Kidney epithelial cell (primary cell): ENCODE measurements at regions not wholly inside any gene's neighbourhood (a gene's known extent, or its start where the extent isn't known, plus 50 kb on each side); places are given as distances from the start of the nearest gene placed in this dataset.
"Not testable (repeated sequence)": the region's sequence is repeated elsewhere in the genome, so short reads cannot be mapped to it uniquely, and the experiment has no call there.

Source experiments
- DNase-seq: peaks from one replicate; pipeline ENCODE4 v3.0.0-alpha.2; 2010; ENCODE audit warnings: low read depth
- H3K27me3 ChIP-seq: 2 replicates; pipeline ENCODE4 v1.6.0; 2011; ENCODE audit warnings: low read length; ENCODE audit not compliant: control insufficient read depth, insufficient read depth
- H3K36me3 ChIP-seq: 2 replicates; pipeline ENCODE4 v1.5.1; 2011; ENCODE audit warnings: low read length; ENCODE audit not compliant: control insufficient read depth, insufficient read depth
- H3K4me3 ChIP-seq: 2 replicates; pipeline ENCODE4 v1.5.1; 2011; ENCODE audit warnings: low read depth, mild to moderate bottlenecking, control low read depth, low read length
- TF ChIP-seq, protein P1 (sequence below): IDR thresholded peaks from 2 replicates; pipeline ENCODE4 v1.5.1; 2011; ENCODE audit warnings: mild to moderate bottlenecking, moderate library complexity, low read length, control low read depth, inconsistent platforms; ENCODE audit not compliant: insufficient read depth, poor library complexity, severe bottlenecking

DNA sequence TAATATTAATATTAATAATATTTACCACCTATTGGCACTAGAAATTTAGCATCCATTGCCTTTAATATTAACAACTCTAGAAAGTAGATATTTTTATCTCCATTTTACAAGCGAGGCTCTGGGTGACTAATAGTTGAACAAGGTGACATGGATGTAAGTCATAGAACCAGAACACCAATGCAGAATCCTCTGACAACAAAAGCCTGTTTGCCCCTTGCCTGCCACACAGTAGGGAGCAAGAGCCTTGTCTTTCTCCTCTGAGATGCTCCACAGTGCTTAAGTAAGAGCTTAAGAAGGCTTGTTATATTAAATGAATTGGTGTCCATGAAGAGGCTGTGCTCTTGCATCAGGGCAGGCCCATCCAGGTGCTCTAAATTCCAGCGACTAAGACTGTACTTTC, 51.2 kb upstream of the LBX1 start:
- TF ChIP-seq, protein P1, sequence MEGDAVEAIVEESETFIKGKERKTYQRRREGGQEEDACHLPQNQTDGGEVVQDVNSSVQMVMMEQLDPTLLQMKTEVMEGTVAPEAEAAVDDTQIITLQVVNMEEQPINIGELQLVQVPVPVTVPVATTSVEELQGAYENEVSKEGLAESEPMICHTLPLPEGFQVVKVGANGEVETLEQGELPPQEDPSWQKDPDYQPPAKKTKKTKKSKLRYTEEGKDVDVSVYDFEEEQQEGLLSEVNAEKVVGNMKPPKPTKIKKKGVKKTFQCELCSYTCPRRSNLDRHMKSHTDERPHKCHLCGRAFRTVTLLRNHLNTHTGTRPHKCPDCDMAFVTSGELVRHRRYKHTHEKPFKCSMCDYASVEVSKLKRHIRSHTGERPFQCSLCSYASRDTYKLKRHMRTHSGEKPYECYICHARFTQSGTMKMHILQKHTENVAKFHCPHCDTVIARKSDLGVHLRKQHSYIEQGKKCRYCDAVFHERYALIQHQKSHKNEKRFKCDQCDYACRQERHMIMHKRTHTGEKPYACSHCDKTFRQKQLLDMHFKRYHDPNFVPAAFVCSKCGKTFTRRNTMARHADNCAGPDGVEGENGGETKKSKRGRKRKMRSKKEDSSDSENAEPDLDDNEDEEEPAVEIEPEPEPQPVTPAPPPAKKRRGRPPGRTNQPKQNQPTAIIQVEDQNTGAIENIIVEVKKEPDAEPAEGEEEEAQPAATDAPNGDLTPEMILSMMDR: no peak
- Histone ChIP-seq H3K4me3 (no peak overlapping the region), H3K27me3 (peaks cover 41% of the 10 kb centered on the region), H3K36me3 (no peaks in the 10 kb centered on the region)
- no peak for DNase-seq

- not testable (repeated sequence) for H3K36me3 ChIP-seq, DNase-seq, H3K4me3 ChIP-seq
- H3K27me3 ChIP-seq: peaks cover 46% of the 10 kb centered on the region
Measured at GRCh38 chr10:101280921-101281320, 51.7 kb upstream of the LBX1 start.

GRCh38 chr10:101282947-101283346, 53.7 kb upstream of the LBX1 start:
- no peak overlapping the region for H3K4me3 ChIP-seq

DNA sequence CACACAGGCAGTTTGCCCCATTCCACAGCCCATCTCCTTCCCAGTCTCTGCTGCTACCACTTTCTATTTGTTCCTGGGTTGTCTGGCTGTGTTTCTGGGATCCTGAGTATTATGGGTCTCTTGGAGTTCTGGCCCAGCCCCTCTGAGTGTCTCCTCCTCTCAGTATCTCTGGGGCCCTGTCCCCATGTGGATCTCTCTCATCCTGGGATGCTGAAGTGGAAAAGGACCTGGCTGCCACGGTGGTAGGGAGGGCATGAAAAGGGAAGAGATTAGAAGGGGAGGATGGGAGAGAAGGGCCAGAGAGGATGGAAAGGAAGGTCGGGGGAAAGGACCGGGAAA, 54.5 kb upstream of the LBX1 start:
- TF ChIP-seq, protein P1: no peak
- Histone ChIP-seq H3K27me3 (peaks cover 63% of the 10 kb centered on the region), H3K4me3 (no peak overlapping the region), H3K36me3 (no peaks in the 10 kb centered on the region)
- no peak for DNase-seq

More at GRCh38 chr10:101282947-101283346, 53.7 kb upstream of the LBX1 start:
- H3K36me3 ChIP-seq: no peaks in the 10 kb centered on the region
- H3K27me3 ChIP-seq: peaks cover 57% of the 10 kb centered on the region
- no peak for DNase-seq
- TF ChIP-seq, protein P1: no peak

DNA sequence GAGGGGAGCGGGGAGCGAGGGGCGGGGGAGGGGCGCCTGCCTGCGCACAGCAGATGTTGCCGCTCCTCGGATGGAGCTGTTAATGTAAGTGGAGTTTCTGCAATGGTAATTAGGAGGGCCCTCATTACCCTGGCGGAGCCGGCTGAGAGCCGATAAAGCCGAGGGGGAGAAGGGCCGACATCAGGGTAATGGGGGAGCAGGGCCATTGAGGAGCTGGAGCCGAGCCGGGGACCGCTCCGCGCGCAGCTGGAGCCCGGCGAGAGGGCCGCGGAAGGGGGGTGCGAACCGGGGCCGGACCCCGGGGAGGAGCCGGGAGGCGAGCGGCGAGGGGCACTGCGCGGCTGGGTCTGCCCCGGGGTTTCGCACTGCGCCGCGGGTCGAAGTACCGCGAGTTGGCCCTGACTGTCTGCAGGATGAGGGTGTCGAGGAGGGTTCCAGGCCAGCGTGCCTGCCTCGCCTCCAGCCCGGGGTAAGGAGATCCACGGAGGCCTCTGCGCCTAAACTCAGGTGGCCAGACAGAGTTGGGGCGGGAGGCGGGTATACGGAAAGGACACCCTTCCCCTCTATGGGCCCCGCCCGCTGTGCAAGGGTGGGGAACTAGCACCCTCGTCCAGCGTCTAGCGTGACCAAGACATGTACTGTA, 55.0 kb upstream of the LBX1 start:
- no peak for DNase-seq
- peaks cover 64% of the 10 kb centered on the region for H3K27me3 ChIP-seq
- H3K4me3 ChIP-seq: no peak overlapping the region
- TF ChIP-seq, protein P1: no peak
- no peaks in the 10 kb centered on the region for H3K36me3 ChIP-seq

GRCh38 chr10:101284744-101285463, 55.6 kb upstream of the LBX1 start:
- Histone ChIP-seq H3K27me3 (peaks cover 66% of the 10 kb centered on the region), H3K4me3 (no peak overlapping the region), H3K36me3 (no peaks in the 10 kb centered on the region)
- no peak for DNase-seq
- TF ChIP-seq, protein P1: no peak
